Thyroid gland (tissue), 4 donors: ENCODE measurements at regions not wholly inside any gene's neighbourhood (a gene's known extent, or its start where the extent isn't known, plus 50 kb on each side); places are given as distances from the start of the nearest gene placed in this dataset.

Source experiments
- CTCF ChIP-seq, 6 experiments: fragments of 200-600 bp in 3 of 6; fragments of 450-650 bp in 3 of 6; sonication (generic) in 3 of 6; IDR thresholded peaks; one replicate each; pipeline ENCODE4 v1.5.1; 2016 to 2019; ENCODE audit warnings: antibody characterized with exemption in 6 of 6, mild to moderate bottlenecking in 2 of 6, inconsistent platforms in 1 of 6, moderate library complexity in 1 of 6
- POLR2A ChIP-seq, 2 donors: fragments of 450-650 bp; IDR thresholded peaks; one replicate each; pipeline ENCODE4 v1.6.1; 2017; ENCODE audit warnings: antibody characterized with exemption in 2 of 2, mild to moderate bottlenecking in 2 of 2, moderate library complexity in 1 of 2

GRCh38 chr5:175170899-175171298 is 273.1 kb downstream of the DRD1 start:
- no peak for TF ChIP-seq CTCF (IDR thresholded peaks at IDR 0.05)
- TF ChIP-seq POLR2A (IDR thresholded peaks at IDR 0.05): no peak
